ENCODE measurements at regions not wholly inside any gene's neighbourhood (a gene's known extent, or its start where the extent isn't known, plus 50 kb on each side); places are given as distances from the start of the nearest gene placed in this dataset.
A peak's percentile ranks its signal among the peaks of the same experiment; 100 is the strongest.

DNA sequence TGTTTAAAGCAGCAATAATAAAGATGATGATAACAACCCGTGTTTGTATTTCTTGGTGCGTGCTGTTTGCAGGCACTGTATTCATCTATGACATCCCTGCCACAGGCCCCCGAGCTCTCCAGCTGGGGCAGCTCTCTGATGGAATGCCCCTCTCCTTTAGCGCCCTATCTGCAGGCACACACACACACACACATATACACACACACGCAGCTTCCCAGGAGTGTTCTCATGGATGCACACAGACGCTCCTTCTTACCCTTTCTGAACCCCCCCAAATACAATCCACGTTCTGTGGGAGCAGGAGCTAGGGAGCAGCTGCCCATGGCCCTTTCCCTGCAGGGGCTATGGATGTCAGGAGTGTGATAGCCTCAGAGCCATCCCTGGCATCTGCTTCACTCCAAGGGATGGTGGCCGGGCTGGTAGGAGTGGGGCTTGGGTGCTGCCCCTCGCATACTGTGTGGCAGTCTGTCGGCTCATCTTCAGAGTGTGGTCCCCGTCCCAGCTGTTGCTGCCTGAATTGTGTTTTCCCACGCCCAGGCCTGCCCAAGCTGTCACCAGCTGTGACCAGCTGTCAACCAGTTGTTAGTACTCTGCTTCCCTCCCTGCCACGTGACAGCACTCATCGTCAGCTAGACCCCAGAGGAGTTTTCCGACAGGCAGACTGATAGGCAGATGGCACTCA lies 50.8 kb upstream of the MYCN start:
- Histone ChIP-seq H3K4me3 (no peak overlapping the region), H3K9me3 (no peaks in the 10 kb centered on the region), H3K4me1 (no peaks in the 10 kb centered on the region), H3K27ac (no peak overlapping the region), H3K36me3 (no peaks in the 10 kb centered on the region), H3K27me3 (no peaks in the 10 kb centered on the region)
- intact Hi-C loops (cut with DNase I): no loop called here
- TF ChIP-seq, protein P1, sequence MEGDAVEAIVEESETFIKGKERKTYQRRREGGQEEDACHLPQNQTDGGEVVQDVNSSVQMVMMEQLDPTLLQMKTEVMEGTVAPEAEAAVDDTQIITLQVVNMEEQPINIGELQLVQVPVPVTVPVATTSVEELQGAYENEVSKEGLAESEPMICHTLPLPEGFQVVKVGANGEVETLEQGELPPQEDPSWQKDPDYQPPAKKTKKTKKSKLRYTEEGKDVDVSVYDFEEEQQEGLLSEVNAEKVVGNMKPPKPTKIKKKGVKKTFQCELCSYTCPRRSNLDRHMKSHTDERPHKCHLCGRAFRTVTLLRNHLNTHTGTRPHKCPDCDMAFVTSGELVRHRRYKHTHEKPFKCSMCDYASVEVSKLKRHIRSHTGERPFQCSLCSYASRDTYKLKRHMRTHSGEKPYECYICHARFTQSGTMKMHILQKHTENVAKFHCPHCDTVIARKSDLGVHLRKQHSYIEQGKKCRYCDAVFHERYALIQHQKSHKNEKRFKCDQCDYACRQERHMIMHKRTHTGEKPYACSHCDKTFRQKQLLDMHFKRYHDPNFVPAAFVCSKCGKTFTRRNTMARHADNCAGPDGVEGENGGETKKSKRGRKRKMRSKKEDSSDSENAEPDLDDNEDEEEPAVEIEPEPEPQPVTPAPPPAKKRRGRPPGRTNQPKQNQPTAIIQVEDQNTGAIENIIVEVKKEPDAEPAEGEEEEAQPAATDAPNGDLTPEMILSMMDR (IDR thresholded peaks at IDR 0.05): no peak
- ATAC-seq (peak; percentile 47), DNase-seq (no peak)

DNA sequence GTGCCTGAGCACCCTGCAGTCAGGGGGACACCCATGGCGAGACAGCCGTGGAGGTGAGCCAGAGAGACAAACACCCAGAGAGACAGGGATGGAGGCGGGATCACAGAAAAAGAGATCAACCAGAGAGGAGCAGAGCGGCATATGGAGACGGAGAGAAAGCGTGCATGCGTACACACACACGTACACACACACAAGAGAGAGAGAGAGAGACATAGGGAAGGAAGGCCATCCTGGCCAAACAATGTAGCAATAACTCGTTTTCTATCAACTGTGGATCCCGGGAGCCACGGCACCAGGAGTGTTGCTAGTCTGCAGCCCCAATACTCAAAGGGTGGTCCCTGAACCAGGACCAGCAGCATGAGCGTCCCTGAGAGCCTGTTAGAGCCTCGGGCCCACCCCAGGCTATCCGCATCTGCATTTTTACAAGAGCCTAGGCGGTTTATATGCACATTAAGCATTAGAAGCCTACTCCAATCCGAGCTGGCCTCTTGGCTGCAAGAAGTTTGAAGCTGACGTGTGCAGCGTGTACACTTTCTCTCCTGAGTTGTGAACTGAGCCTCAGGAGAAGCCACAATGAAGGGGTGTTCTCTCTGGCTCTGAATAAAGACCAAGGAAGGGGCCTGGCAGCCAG lies 50.1 kb upstream of the MYCN start:
- Histone ChIP-seq H3K4me3 (no peak overlapping the region), H3K9me3 (no peaks in the 10 kb centered on the region), H3K27me3 (no peaks in the 10 kb centered on the region), H3K36me3 (no peaks in the 10 kb centered on the region), H3K4me1 (no peaks in the 10 kb centered on the region), H3K27ac (no peak overlapping the region)
- intact Hi-C loops (cut with DNase I): no loop called here
- DNase-seq (no peak), ATAC-seq (no peak)
- TF ChIP-seq, protein P1 (IDR thresholded peaks at IDR 0.05): no peak

Measured in upper lobe of right lung (tissue), 1 donor.